ENCODE measurements at regions not wholly inside any gene's neighbourhood (a gene's known extent, or its start where the extent isn't known, plus 50 kb on each side); places are given as distances from the start of the nearest gene placed in this dataset.

DNA sequence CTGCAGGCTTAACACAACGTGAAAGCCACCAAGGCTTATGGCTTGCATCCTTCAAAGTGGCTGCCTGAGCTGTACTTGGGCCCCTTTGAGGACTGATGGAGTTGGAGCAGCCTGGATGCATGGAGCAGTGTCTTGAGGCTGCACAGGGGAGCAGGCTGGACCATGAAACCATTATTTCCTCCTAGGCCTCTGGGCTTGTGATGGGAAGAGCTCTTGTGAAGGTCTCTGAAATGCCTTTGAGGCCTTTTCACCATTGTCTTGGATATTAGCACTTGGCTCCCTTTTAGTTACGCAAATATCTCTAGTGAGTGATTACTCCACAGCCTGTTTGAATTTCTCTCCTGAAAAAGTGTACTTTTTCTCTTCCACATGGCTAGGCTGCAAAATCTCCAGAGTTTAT, 201.2 kb upstream of the NPY start:
- Histone ChIP-seq H3K4me1 (no peaks in the 10 kb centered on the region), H3K4me3 (no peak overlapping the region), H3K27ac (no peak overlapping the region), H3K27me3 (no peaks in the 10 kb centered on the region), H3K9me3 (peaks cover 0 to 19% (median 9%) of the 10 kb centered on the region in 3 donors), H3K36me3 (no peaks in the 10 kb centered on the region)
- intact Hi-C loops (cut with DNase I) = no loop called here
- TF ChIP-seq, protein P1, sequence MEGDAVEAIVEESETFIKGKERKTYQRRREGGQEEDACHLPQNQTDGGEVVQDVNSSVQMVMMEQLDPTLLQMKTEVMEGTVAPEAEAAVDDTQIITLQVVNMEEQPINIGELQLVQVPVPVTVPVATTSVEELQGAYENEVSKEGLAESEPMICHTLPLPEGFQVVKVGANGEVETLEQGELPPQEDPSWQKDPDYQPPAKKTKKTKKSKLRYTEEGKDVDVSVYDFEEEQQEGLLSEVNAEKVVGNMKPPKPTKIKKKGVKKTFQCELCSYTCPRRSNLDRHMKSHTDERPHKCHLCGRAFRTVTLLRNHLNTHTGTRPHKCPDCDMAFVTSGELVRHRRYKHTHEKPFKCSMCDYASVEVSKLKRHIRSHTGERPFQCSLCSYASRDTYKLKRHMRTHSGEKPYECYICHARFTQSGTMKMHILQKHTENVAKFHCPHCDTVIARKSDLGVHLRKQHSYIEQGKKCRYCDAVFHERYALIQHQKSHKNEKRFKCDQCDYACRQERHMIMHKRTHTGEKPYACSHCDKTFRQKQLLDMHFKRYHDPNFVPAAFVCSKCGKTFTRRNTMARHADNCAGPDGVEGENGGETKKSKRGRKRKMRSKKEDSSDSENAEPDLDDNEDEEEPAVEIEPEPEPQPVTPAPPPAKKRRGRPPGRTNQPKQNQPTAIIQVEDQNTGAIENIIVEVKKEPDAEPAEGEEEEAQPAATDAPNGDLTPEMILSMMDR (IDR thresholded peaks at IDR 0.05) = no peak
- TF ChIP-seq POLR2A (IDR thresholded peaks at IDR 0.05) = no peak
- no peak for DNase-seq
- 70 to 100% methylated on average over 1 to 2 of the region's 2 CpGs for WGBS, 2 donors

DNA sequence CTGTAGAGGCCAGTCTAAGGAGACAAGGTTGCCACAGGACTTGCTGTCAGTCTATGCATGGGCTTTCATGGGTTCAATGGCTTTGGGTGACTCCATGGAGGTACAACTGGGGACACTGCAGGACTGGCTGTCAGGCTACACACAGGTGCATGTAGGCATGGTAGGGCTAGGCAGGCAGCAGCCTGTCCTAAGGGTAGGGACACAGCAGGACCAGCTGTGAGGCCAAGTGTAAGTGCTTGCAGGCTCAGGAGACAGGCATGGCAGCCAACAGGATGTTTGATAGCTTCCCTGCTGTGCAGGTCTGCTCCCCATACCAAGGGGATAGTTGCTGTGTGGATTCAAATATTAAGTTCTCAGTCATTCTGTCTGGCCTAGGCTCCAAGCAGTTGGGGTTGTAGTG, 181.0 kb upstream of the NPY start:
- no peaks in the 10 kb centered on the region for H3K4me1 ChIP-seq
- no peaks in the 10 kb centered on the region for H3K27me3 ChIP-seq
- DNase-seq = no peak
- H3K9me3 ChIP-seq = peaks cover 0 to 5% (median 0%) of the 10 kb centered on the region in 3 donors
- H3K36me3 ChIP-seq = no peaks in the 10 kb centered on the region
- no peak overlapping the region for H3K27ac ChIP-seq
- no peak overlapping the region for H3K4me3 ChIP-seq
- intact Hi-C loops (cut with DNase I) = no loop called here
- TF ChIP-seq, protein P1 (IDR thresholded peaks at IDR 0.05) = no peak
- TF ChIP-seq POLR2A (IDR thresholded peaks at IDR 0.05) = no peak

DNA sequence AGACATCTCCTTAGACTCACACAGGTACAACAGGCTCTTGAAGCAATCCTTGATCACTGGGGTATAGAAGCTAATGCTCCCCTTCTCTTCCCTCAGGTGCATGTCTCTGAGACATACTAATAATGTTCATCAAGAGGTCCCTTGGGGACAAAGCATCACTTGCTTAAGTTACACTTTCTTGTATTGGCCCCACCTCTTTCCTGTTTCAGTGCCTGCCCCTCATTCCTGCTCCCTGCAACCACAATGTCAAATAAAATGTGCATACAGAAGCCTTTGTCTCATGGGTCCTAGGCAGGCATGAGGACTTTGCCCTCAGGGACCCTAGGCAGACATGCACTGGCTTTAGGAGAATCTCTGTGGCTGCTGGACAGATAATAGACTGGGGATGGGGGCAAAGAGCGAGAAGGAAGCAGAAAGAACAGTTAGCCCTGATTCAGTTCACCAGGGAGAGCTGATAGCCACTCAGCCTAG, 175.0 kb upstream of the NPY start:
- H3K4me1 ChIP-seq = no peaks in the 10 kb centered on the region
- intact Hi-C loops (cut with DNase I) = no loop called here
- no peaks in the 10 kb centered on the region for H3K36me3 ChIP-seq
- no peaks in the 10 kb centered on the region for H3K9me3 ChIP-seq
- no peaks in the 10 kb centered on the region for H3K27me3 ChIP-seq
- no peak for TF ChIP-seq POLR2A (IDR thresholded peaks at IDR 0.05)
- TF ChIP-seq, protein P1 (IDR thresholded peaks at IDR 0.05) = no peak
- H3K4me3 ChIP-seq = no peak overlapping the region
- WGBS, 2 donors = 56 to 64% methylated on average over 1 of the region's 1 CpG
- no peak for DNase-seq
- no peak overlapping the region for H3K27ac ChIP-seq

DNA sequence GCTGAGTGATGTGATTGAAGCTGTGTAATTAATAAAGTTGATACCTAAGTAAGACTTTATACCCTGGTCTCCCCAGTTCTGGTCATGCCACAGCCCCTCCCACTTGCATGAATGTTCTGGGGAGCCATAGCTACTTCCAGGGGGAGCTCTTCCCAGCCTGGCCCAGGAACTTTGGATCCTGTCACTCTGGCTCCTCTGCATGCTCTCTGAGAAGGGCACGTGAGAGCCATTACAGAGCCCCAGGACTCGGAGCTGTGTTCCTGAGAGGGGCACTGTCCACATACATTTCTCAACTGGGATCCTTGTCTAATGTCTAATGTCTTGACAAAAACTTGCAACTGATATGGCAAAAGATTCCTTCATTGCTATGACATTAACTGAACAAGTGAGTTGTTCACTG, 173.9 kb upstream of the NPY start:
- intact Hi-C loops (cut with DNase I) = no loop called here
- Histone ChIP-seq H3K4me1 (no peaks in the 10 kb centered on the region), H3K36me3 (no peaks in the 10 kb centered on the region), H3K27ac (no peak overlapping the region), H3K4me3 (no peak overlapping the region), H3K27me3 (no peaks in the 10 kb centered on the region), H3K9me3 (no peaks in the 10 kb centered on the region)
- WGBS, 2 donors = 0 to 57% methylated on average over 1 to 2 of the region's 2 CpGs
- DNase-seq = no peak
- TF ChIP-seq, protein P1 (IDR thresholded peaks at IDR 0.05) = no peak
- no peak for TF ChIP-seq POLR2A (IDR thresholded peaks at IDR 0.05)

DNA sequence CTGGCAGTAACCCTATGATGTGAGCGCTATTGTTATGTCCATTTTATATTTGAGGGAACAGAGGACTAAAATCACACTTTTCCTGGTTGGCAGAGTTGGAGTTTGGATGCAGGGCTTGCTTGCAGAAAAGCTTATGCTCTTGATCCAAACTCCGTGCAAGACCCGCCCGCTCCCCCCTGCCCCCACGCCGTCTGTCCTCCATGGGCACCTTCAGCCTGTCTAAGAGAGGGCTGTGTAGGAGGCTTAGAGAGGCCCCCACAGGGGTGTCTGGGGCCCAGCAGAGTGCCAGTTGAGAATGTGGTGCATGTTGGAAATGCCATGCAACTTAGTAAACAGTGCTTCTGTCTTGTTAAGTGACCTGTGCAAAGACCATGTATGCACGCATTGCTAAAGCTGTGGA, 170.5 kb upstream of the NPY start:
- H3K4me1 ChIP-seq = no peaks in the 10 kb centered on the region
- no peaks in the 10 kb centered on the region for H3K27me3 ChIP-seq
- TF ChIP-seq, protein P1 (IDR thresholded peaks at IDR 0.05) = no peak
- no peak for TF ChIP-seq POLR2A (IDR thresholded peaks at IDR 0.05)
- WGBS, 2 donors = 88 to 94% methylated on average over 6 to 7 of the region's 7 CpGs
- no peak overlapping the region for H3K27ac ChIP-seq
- DNase-seq = no peak
- intact Hi-C loops (cut with DNase I) = no loop called here
- no peaks in the 10 kb centered on the region for H3K9me3 ChIP-seq
- no peak overlapping the region for H3K4me3 ChIP-seq
- H3K36me3 ChIP-seq = no peaks in the 10 kb centered on the region
